DMS53 (cell line): ENCODE measurements at regions not wholly inside any gene's neighbourhood (a gene's known extent, or its start where the extent isn't known, plus 50 kb on each side); places are given as distances from the start of the nearest gene placed in this dataset.

Source experiments
- DNase-seq: peaks from one replicate; lab custom pipeline; 2025; lab: John Stamatoyannopoulos, UW

DNA sequence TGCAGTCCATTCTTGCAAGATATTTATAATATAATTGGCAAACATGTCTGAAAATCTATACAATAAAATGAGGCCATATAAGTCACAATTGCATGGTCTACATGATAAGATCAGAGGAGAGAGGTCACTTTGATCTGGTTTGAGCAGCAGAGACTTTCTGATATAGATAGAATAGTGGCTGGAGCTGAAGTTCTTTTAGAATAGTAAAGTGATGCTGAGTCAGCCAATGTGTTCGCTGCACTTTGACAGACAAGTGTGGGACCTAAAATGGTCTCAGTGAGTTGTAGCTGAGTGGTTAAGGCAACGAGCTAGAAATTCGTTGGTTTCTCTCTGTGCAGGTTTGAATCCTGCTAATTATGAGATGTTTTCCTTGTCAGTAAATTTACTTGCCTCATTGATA is 257.0 kb upstream of the C11orf87 start:
- DNase-seq, result no peak

DNA sequence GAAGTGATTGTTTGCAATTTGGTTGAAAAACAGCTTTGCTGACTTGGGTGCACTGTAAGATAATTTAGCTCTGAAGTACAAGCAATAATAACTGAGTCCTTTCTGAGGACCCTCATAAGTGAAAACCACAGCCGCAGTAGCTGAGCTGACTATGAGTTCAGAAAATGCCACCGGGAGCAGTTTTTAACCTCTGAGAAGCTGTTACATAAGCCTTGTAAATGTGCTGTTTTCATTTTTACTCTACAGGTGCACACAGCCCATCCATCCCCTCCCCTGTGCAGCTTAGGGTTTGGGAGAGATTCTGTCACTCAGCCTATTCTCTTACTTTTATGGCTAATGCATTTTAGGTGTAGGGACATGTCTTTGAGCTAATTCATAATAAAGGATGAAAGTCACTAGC is 255.5 kb upstream of the C11orf87 start:
- no peak for DNase-seq

DNA sequence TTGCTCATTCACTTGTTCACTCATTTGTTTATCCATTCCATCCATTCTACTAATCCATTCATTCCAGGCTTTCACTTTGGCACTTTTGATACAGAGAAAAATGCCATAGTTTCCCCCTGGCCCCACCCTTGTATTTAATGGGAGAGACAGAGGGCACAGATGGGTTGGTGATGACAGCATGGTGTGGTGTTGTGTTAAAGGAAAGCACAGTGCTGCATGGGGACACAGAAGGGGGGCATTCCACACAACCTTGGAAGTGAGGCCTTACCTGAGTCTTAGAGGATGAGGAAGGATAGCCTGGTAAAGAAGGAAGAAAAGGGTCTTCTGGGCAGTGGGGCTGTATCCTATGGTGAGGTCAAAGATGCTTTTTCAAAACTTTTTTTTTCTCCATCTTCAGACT is 248.5 kb upstream of the C11orf87 start:
- no peak for DNase-seq

DNA sequence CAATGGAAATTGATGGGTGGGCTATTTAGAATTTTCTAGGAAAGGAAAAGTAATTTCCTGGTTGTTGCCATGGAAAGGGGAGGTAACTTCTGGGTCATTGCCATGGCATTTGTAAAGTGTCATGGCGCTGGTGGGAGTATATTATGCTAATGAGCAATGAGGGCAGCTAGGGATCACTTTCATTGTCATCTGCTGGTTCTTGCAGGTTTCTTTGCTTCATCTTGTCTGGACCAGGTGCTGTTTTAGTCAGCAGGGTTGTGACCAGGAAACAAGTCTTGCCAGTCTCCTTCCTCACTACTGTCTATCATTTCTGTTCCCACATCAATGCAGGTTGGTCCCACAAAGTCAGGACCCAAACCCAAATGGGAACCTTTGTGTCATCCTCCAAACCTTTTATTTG is 237.6 kb upstream of the C11orf87 start:
- DNase-seq, result peak; percentile 38

DNA sequence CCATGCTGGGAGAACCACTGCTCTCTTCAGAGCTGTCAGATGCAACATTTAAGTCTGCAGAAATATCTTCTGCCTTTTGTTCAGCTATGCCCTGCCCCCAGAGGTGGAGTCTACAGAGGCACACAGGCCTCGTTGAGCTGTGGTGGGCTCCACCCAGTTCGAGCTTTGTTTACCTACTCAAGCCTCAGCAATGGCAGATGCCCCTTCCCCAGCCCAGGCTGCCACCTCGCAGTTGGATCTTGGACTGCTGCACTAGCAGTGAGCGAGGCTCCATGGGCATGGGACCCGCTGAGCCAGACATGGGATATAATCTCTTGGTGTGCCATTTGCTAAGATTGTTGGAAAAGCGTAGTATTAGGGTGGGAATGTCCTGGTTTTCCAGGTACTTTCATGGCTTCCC is 229.1 kb upstream of the C11orf87 start:
- no peak for DNase-seq

DNA sequence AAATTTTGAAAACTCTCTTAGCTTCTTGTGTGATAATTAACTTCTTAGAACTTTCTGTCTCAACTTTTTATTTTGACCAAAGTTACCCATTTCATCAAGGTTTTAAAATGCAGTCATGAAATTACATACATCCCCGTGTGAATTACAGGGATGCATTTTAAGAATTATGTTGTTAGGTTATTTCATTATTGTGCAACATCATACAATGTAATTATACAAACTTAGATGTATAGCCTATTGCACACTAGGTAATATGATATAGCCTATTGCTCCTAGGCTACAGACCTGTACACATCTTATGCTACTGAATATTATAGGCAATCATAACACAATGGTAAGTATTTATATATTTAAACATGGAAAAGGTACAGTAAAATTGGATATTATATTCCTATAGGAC is 228.1 kb upstream of the C11orf87 start:
- DNase-seq, result no peak

DNA sequence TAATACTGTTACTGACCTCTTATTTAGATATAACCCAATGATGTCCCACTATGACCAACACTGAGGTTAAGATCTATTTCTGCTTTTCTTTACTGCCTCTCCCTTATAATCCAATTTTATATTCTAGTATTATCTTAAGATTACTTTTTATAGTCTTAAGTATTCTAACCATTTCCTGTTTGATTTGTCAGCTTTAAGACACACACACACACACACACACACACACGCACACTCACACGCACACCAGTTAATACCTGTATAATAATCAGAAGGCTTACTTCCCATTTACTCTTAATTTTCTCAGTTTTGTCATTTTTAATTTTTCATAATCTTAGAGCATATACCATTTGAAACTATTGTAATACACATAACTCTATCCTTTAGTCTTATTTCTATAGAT is 226.0 kb upstream of the C11orf87 start:
- DNase-seq, result no peak

DNA sequence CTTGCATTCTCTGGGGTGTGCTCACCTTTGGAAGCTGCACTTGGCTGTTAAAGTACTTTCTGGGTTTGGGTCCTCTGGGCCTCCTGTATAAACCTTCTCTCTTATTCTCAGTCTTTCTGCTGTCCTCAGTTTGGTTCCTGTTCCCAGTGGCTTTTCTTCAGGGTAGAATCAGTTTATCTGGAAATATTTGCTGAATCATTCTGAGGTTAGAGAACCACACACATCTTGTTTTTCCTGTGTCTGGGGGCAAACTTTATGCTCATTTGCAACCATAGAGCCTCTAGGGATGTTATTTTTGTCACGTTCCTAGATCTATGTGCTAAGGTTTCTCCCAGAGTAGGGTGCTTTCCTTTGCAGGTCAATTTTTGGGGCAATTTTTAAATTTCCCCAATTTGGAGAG is 224.3 kb upstream of the C11orf87 start:
- no peak for DNase-seq

DNA sequence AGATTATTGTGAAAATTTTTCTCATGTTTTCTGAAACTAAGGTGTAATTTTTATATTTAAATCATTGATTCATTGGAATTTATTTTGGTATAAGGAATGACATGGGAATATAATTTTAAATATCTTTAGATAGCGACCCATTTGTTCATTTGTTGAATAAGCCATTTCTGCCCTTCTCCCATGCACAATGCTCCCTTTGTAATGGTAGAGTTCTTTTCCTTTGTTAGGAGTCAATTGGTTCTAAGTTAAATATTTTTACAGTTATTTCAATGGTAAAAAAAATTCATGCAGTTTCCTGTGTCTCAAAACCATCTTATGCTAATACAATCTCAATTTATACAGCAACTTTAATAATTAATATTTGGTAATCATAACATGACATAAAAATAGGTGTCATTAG is 218.8 kb upstream of the C11orf87 start:
- no peak for DNase-seq

DNA sequence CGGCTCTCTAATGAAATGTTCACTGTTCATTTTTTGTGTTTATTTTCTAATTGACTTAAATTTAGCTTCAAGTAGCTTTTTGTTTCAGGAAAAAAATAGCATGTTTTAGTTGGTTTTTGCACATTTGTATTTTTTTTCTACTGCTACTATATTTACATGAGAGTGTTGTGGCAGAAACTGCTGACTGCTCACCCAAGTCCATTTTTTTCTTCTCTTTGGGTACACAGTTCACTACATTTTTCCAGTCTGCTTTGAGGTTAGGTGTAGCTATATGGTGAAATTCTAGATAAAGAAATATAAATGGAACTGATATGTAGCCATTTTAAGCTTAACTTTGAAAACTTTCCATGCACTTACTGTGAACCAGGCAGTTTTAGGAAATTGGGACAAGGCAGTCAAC is 216.7 kb upstream of the C11orf87 start:
- no peak for DNase-seq

DNA sequence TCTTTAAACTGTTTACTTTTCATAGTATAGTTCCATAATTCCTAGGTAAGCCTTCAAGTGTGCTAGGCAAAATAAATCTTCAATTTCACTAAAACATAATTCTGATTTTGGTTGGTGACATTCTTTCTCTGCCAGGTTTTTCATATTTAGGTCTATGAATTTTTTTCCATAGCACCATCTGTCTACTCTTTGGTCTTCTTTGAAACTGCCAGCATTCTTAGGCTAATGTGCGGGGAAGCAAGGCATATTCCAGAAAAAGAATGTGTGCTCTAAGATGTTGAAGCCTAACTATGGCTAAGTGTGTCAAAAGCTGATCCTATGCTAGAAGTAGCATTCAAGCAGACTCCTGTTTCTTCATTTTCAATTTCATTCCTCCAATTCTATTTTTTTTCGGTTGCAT is 213.9 kb upstream of the C11orf87 start:
- DNase-seq, result no peak

DNA sequence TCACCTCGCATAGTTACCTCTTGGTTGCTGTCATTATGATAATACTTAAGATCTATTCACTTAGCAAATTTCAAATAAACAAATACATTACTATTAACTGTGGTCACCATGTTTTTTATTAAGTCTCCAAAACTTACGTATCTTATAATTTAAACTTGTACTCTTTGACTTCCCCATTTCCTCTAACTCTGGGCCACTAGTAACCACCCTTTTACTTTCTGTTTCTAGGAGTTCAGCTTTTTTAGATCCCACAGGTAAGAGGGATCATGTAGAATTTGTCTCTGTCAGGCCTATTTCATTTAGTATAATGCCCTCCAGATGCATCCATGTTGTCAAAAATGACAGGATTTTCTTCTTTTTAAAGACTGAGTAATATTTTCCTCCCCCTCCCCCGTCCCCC is 212.4 kb upstream of the C11orf87 start:
- no peak for DNase-seq

DNA sequence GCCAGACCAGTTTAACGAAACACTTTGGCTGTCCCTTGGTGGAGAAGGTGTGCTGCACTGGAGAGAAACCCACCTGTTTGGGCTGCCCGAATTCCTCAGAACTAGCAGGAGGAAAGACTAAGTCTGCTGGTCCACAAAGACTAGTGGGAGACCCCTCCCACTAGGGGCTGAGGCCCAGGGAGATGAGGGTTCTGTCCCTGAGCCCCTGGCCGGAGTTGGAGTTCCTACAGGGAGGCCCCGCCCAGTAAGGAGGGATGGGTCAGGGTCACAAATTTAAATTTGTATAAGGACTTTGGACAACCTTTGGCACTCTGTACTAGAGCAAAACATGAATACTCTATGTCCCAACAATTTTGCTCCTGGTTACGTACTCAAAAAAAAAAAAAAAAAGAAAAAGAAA is 200.8 kb upstream of the C11orf87 start:
- no peak for DNase-seq

DNA sequence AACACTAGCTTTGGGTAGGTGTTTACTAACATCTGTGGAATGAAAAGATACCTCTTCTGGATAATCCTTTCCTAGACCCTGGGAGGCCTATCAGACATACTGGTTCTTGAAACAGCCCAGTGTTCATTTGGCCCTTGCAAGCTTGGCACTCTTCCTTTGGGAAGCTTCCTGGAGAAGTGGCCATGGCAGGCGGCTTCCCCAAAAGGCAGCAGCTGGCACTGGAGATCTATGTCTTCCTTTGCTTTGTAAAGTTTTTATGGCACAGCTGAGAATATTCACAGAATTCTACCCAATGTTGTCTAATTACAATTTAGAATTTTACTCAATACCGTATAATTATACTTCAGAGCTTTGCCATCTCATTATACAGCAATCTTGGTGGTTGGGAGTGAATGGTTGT is 199.2 kb upstream of the C11orf87 start:
- DNase-seq, result no peak

DNA sequence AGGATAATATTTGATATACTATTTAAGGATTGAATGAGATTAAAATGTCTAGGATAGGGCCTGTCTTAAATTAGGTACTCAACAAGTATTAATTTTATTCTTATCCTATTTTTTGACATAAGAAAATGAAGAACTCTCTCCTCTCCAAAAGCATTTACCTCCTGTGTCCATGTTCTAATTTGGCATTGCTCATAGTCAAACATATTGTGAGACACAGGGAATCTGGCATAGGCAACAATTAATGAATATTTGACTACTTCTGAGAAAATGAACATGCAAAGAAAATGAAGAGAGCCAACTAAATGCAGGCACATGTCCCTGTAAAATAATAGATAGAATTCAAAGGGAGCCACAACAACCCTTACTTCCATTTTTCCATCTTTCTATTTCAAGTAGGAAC is 198.5 kb upstream of the C11orf87 start:
- DNase-seq, result no peak

DNA sequence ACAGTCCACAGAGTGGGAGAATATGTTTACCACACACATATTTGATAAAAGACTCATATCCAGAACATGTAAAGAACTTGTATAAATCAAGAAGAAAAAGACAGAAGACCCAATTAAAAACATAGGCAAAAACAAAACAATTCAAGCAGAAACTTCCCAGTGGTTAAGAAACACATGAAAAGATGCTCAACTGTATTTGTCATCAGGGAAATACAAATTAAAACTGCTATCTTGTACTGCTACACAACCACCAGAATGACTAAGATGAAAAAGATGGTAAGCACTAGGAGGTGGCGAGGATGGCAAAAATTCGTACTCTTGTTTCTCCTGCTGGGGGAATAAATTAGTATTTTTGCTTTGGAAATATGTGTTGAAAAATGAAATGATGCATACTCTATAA is 192.3 kb upstream of the C11orf87 start:
- DNase-seq, result no peak

DNA sequence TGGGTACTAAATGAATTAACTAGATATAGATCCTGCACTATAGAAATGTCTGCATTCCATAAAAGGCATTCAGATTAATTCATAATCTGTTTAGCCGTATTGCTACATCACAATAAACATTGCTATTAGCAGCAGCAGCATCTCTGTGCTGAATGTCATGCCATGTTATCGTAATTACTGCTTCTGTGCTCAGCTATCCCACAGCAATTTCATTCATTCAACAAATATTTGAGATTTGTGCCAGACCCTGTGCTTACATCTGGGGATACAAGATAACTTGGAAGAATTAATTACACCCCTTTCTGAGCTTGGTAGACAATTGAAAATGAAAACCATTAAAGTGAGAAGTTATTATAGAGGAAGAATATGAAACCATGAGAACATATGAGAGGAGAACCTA is 185.8 kb upstream of the C11orf87 start:
- no peak for DNase-seq

DNA sequence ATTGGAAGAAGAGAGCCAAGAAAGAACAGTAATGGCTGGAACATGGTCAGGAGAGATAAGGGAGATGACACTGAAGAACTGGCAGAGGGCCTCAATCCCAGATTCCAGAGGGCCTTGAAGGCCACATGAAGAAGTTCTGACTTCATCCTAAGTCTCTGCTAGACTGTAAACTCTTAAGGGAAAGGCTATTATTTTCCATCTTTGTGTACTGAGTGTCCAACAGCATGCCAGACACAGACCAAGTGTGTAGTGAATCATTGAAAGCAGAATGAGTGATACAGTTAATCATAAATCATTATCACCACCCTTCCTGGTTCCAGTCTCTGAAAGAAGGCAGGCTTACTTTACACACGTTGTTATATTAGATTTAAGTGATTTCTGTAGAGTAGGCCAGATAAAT is 185.3 kb upstream of the C11orf87 start:
- no peak for DNase-seq

DNA sequence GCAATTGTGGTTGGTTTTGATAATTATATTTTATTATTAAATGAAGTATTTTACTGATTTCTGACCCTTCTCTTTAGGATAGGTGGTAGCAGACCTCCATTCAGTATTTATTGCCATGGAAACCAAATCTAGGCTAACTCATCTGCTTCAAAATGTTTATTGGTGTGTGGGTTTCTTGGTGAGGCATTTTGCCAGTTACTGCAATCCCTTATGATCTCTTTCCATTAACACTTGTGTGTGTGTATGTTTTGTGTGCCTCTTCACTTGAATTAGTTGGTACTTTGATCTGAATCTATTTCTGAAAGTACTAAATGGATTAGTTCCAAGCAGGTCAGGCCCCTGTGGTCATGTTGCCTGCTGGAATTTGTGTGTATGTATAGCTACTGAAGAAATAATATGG is 184.4 kb upstream of the C11orf87 start:
- DNase-seq, result no peak

DNA sequence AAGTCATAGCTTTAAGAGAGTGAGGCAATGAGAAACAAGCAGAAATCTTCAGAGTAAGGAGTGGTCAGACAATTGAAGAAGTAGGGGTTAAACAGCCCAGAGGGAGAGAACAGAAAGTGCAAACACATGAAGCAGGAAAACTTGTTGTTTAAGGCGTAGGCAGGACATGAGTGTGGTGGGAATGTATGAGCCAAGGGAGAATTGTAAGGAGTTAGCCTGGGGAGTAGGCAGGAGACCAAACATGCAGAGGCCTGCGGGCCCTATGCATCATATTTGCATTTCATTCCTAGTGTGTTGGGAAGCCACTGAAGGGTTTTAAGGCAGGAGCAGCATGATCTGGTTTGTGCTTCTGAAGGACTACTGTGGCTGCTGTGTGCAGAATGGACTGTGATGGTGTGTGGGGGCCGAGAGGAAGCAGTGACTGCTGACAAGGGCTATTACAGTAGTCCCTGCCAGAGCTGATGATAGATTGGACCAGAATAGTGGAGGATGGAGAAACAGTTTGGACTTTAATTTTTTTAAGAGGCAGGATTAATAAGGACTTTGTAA is 179.9 kb upstream of the C11orf87 start:
- no peak for DNase-seq

DNA sequence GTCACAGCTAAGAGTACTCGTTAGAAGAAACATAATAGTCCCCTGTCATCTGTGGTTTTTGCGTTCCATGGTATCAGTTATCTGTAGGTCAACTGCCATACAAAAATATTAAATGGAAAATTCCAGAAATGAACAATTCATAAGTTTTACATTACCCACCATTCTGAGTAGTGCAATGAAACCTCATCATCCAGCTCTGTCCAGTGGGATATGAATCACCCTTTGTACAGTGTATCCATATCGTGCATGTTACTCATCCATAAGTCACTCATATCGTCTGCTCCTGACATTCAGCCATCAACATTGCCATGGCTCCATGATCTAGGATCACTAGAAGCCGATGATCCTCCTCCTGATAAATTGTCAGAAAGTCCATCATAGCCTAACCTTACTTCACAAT is 174.9 kb upstream of the C11orf87 start:
- DNase-seq, result no peak

DNA sequence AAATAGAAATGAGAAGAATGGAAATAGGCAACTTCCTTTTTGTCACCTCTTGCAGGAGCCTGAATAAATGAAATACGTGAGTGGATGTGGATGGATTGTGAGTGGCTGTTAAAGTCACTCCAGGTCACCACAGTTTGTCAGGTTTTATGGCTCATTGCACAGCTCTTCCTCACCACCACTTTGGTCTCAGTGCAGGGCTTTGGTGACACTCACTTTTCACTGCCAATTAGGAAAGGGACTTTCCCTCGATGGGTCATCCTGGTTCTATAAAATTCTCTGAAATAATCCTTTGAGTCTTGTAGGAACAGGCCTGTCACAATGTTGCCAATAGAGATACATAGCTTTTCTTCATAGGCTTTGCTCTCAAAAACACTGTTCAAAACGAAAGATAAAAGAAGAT is 172.4 kb upstream of the C11orf87 start:
- DNase-seq, result peak; percentile 39

DNA sequence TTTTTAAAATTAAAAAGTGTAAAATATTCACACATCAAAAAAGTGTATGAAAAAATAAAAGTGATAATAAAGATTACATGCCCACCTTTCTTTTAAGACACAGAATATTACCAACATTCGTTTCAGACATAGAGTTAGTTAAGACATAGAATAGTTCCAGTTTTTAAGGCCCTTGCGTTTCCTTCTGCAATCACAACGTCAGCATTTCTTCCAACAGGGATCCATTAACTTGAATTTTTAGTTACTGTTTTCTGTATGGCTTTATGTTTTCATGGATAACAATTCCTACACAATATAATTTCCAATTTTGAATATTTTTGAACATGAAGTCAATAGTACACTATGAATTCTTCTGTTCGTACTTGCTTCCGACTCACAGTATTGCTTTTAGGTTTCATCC is 170.8 kb upstream of the C11orf87 start:
- no peak for DNase-seq

DNA sequence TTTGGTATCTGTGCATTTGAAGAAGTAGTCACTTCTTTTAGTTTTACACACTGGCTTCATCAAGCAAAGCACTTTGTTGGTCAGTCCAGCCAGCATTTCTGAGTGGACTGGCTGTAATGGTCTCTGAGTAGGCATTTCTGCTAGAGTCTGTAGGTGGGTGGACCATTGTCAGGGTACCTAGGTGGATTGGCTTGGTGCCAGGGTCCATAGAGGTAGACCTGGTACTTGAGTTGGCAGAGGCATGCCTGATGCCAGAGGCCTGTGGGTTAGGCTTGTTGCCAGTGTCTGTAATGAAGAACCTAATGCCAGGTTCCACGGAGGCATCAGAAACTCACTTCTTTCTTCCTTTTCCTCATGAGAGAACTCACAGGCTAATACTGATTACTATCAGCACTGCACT is 157.9 kb upstream of the C11orf87 start:
- DNase-seq, result peak; percentile 45
